Panc1 (cell line): ENCODE measurements at regions not wholly inside any gene's neighbourhood (a gene's known extent, or its start where the extent isn't known, plus 50 kb on each side); places are given as distances from the start of the nearest gene placed in this dataset.

ENCODE experiments used
- POLR2AphosphoS5 ChIP-seq: IDR thresholded peaks from 2 replicates; pipeline ENCODE4 v1.6.1; 2012; ENCODE audit warnings: mild to moderate bottlenecking, low read depth, low read length, moderate library complexity
- TF ChIP-seq, protein P1 (sequence below): fragments of 450-650 bp; IDR thresholded peaks from 2 replicates; pipeline ENCODE4 v1.5.1; 2017; ENCODE audit warnings: mild to moderate bottlenecking
- TF ChIP-seq, protein P2 (sequence below), 2 experiments: IDR thresholded peaks; 2 replicates each; pipeline ENCODE4 v1.6.1; 2011 to 2012; ENCODE audit warnings: low read depth in 2 of 2, control low read depth in 1 of 2, low read length in 1 of 2, mild to moderate bottlenecking in 1 of 2, moderate library complexity in 1 of 2; ENCODE audit not compliant: insufficient read depth in 1 of 2

DNA sequence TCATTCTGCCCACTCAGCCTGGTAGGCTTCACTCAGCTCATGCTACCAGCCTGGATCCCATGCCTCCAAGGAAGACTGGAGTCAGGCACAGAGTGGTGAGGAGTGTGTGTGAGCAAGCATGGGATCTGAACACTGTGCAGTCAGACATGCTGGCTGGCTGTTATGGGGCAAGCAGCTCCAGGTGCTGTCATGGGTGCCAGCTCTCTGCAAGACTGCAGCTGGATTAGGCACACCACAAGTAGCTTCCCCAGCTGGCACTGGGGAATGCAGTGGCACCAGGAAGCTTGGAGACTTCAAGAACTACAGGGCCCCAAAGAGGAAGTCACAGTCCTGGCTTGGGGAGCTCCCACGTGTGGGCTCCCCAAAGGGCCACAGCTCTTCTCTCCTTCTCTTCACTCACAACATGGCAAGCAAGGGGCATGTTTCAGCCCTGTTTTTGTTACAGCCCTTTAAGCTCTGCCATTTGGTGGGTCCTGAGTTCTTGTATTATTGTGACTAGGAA is 202.5 kb downstream of the VRK1 start:
- TF ChIP-seq, protein P1, sequence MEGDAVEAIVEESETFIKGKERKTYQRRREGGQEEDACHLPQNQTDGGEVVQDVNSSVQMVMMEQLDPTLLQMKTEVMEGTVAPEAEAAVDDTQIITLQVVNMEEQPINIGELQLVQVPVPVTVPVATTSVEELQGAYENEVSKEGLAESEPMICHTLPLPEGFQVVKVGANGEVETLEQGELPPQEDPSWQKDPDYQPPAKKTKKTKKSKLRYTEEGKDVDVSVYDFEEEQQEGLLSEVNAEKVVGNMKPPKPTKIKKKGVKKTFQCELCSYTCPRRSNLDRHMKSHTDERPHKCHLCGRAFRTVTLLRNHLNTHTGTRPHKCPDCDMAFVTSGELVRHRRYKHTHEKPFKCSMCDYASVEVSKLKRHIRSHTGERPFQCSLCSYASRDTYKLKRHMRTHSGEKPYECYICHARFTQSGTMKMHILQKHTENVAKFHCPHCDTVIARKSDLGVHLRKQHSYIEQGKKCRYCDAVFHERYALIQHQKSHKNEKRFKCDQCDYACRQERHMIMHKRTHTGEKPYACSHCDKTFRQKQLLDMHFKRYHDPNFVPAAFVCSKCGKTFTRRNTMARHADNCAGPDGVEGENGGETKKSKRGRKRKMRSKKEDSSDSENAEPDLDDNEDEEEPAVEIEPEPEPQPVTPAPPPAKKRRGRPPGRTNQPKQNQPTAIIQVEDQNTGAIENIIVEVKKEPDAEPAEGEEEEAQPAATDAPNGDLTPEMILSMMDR: no peak
- TF ChIP-seq, protein P2, sequence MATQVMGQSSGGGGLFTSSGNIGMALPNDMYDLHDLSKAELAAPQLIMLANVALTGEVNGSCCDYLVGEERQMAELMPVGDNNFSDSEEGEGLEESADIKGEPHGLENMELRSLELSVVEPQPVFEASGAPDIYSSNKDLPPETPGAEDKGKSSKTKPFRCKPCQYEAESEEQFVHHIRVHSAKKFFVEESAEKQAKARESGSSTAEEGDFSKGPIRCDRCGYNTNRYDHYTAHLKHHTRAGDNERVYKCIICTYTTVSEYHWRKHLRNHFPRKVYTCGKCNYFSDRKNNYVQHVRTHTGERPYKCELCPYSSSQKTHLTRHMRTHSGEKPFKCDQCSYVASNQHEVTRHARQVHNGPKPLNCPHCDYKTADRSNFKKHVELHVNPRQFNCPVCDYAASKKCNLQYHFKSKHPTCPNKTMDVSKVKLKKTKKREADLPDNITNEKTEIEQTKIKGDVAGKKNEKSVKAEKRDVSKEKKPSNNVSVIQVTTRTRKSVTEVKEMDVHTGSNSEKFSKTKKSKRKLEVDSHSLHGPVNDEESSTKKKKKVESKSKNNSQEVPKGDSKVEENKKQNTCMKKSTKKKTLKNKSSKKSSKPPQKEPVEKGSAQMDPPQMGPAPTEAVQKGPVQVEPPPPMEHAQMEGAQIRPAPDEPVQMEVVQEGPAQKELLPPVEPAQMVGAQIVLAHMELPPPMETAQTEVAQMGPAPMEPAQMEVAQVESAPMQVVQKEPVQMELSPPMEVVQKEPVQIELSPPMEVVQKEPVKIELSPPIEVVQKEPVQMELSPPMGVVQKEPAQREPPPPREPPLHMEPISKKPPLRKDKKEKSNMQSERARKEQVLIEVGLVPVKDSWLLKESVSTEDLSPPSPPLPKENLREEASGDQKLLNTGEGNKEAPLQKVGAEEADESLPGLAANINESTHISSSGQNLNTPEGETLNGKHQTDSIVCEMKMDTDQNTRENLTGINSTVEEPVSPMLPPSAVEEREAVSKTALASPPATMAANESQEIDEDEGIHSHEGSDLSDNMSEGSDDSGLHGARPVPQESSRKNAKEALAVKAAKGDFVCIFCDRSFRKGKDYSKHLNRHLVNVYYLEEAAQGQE (IDR thresholded peaks at IDR 0.05; ENCODE audit: insufficient read depth in 1 of 2, low read depth in 2 of 2, low read length in 1 of 2): no peak
- TF ChIP-seq POLR2AphosphoS5: no peak
